ENCODE measurements at regions not wholly inside any gene's neighbourhood (a gene's known extent, or its start where the extent isn't known, plus 50 kb on each side); places are given as distances from the start of the nearest gene placed in this dataset.

- no peak for TF ChIP-seq GTF3C2 (IDR thresholded peaks at IDR 0.05; ENCODE audit: borderline replicate concordance, extremely low read depth, insufficient read length)
- no peak for TF ChIP-seq XRCC5 (IDR thresholded peaks at IDR 0.05; ENCODE audit: low read depth, low read length)
Observed at GRCh38 chr13:74784959-74785358, 650.8 kb upstream of the KLF12 start (continued).

- no peak overlapping the region for H2AFZ ChIP-seq (ENCODE audit: low read depth, low read length)
- ATAC-seq (no peak), FAIRE-seq (no peak), DNase-seq (ENCODE audit: extremely low read depth in 1 of 4, low spot score in 3 of 4) (no peak)
- no peak overlapping the region for H3K9ac ChIP-seq (ENCODE audit: insufficient read depth in 1 of 2, low read depth in 2 of 2, low read length in 2 of 2)
- no peaks in the 10 kb centered on the region for H3K36me3 ChIP-seq (ENCODE audit: control insufficient read depth, insufficient read depth, low read length)
- no peak for TF ChIP-seq FOS (IDR thresholded peaks at IDR 0.05; ENCODE audit: extremely low read depth, insufficient read length)
- no peak for TF ChIP-seq FOXK2 (conservative IDR thresholded peaks at IDR 0.05 in 1 of 2, IDR thresholded peaks at IDR 0.05 in 1 of 2; ENCODE audit: low read depth in 2 of 2)
- no peak for TF ChIP-seq DACH1 (IDR thresholded peaks at IDR 0.05; ENCODE audit: partially characterized antibody)
- TF ChIP-seq MED1 (CRISPR knock-in tag; IDR thresholded peaks at IDR 0.05; ENCODE audit: borderline replicate concordance) = no peak
- no peak for TF ChIP-seq VEZF1 (CRISPR knock-in tag; IDR thresholded peaks at IDR 0.05)
- no peak for TF ChIP-seq ZFP91 (CRISPR knock-in tag; IDR thresholded peaks at IDR 0.05)
- no peak for TF ChIP-seq PHF21A (IDR thresholded peaks at IDR 0.05; ENCODE audit: borderline replicate concordance, low read depth)
- TF ChIP-seq ZNF76 (CRISPR knock-in tag; IDR thresholded peaks at IDR 0.05; ENCODE audit: borderline replicate concordance) = no peak
- TF ChIP-seq SMAD4 (CRISPR knock-in tag; conservative IDR thresholded peaks at IDR 0.05) = no peak
- TF ChIP-seq MTF1 (CRISPR knock-in tag; IDR thresholded peaks at IDR 0.05; ENCODE audit: borderline replicate concordance) = no peak
- no peak for TF ChIP-seq ZNF695 (CRISPR knock-in tag; IDR thresholded peaks at IDR 0.05)
- TF ChIP-seq PURB (CRISPR knock-in tag; IDR thresholded peaks at IDR 0.05; ENCODE audit: low read depth) = no peak
- H3K27ac ChIP-seq (ENCODE audit: extremely low read depth, low read depth, low read length) = no peak overlapping the region
- no peaks in the 10 kb centered on the region for H3K27me3 ChIP-seq (ENCODE audit: control insufficient read depth in 2 of 2, insufficient read depth in 2 of 2, low read length in 2 of 2)
- no peak overlapping the region for H3K4me2 ChIP-seq (ENCODE audit: insufficient read depth, low read length)
- in situ Hi-C loops (cut with MboI) = no loop called here
- H3K9me3 ChIP-seq (replicated peaks; ENCODE audit: control insufficient read depth, insufficient read depth, low read depth, low read length) = no peaks in the 10 kb centered on the region
- intact Hi-C loops (cut with micrococcal nuclease) = no loop called here
- WGBS (ENCODE audit: insufficient coverage, low coverage, missing lambda C conversion rate) = 0% methylated on average over 2 of the region's 2 CpGs
- CTCF ChIA-PET (ENCODE audit: low intra/inter-chr PET ratio) = no interaction called here
- no peaks in the 10 kb centered on the region for H3K79me2 ChIP-seq (ENCODE audit: control insufficient read depth, insufficient read depth, low read length)
- POLR2A ChIA-PET = interaction anchor here (0.6 kb wide), 1 partner anchor 903 kb away, joined by 3 read pairs; no protein-coding TSS in a partner anchor
- no peak overlapping the region for H3K4me3 ChIP-seq
- H3K4me1 ChIP-seq (replicated peaks in 1 of 2; ENCODE audit: control insufficient read depth in 2 of 2, insufficient read depth in 2 of 2, low read length in 2 of 2) = no peaks in the 10 kb centered on the region
- H4K20me1 ChIP-seq (replicated peaks; ENCODE audit: control insufficient read depth, insufficient read depth, low read length) = no peaks in the 10 kb centered on the region
- no TSS peak for BruUV-seq (replicated peaks)
- H3K9me1 ChIP-seq (ENCODE audit: control insufficient read depth, insufficient read depth, low read length) = no peaks in the 10 kb centered on the region
Observed at GRCh38 chr13:74778946-74779345, 644.7 kb upstream of the KLF12 start.

Data from K562 (cell line).